22Rv1 (cell line): ENCODE measurements at regions not wholly inside any gene's neighbourhood (a gene's known extent, or its start where the extent isn't known, plus 50 kb on each side); places are given as distances from the start of the nearest gene placed in this dataset.

Experiments used
- H3K27ac ChIP-seq: fragments of 450-650 bp; 2 replicates; pipeline ENCODE4 v1.5.1; 2017
- CTCF ChIP-seq: fragments of 450-650 bp; IDR thresholded peaks from 2 replicates; pipeline ENCODE4 v1.5.1; 2017; ENCODE audit warnings: mild to moderate bottlenecking
- ZFX ChIP-seq: fragments of 450-650 bp; IDR thresholded peaks from 2 replicates; pipeline ENCODE4 v1.6.1; 2017; ENCODE audit warnings: antibody characterized with exemption, borderline replicate concordance

GRCh38 chr12:64976131-64976530 lies 145.0 kb downstream of the WIF1 start:
- no peak overlapping the region for H3K27ac ChIP-seq
- TF ChIP-seq ZFX: no peak
- no peak for TF ChIP-seq CTCF

GRCh38 chr12:64983771-64984278 lies 137.3 kb downstream of the WIF1 start:
- TF ChIP-seq ZFX: no peak
- no peak overlapping the region for H3K27ac ChIP-seq

GRCh38 chr12:64991121-64991611 lies 129.9 kb downstream of the WIF1 start:
- no peak overlapping the region for H3K27ac ChIP-seq
- no peak for TF ChIP-seq CTCF

- TF ChIP-seq ZFX (no peak), CTCF (no peak)
- no peak overlapping the region for H3K27ac ChIP-seq
Observed at GRCh38 chr12:64992116-64992515, 129.0 kb downstream of the WIF1 start.

- H3K27ac ChIP-seq: no peak overlapping the region
- TF ChIP-seq CTCF (no peak), ZFX (no peak)
Observed at GRCh38 chr12:64992641-64993040, 128.5 kb downstream of the WIF1 start.

GRCh38 chr12:64993461-64993860 lies 127.6 kb downstream of the WIF1 start:
- TF ChIP-seq CTCF (no peak), ZFX (no peak)
- H3K27ac ChIP-seq: no peak overlapping the region

GRCh38 chr12:64995816-64996215 lies 125.3 kb downstream of the WIF1 start:
- no peak overlapping the region for H3K27ac ChIP-seq
- TF ChIP-seq ZFX: no peak
- TF ChIP-seq CTCF: no peak

GRCh38 chr12:64997858-64998257 lies 123.2 kb downstream of the WIF1 start:
- H3K27ac ChIP-seq: no peak overlapping the region
- TF ChIP-seq ZFX: no peak
- no peak for TF ChIP-seq CTCF
